Upper lobe of left lung (tissue), 6 donors: ENCODE measurements at regions not wholly inside any gene's neighbourhood (a gene's known extent, or its start where the extent isn't known, plus 50 kb on each side); places are given as distances from the start of the nearest gene placed in this dataset.
"Not testable (repeated sequence)": the region's sequence is repeated elsewhere in the genome, so short reads cannot be mapped to it uniquely, and the experiment has no call there.

ENCODE experiments used
- ATAC-seq, 2 donors: fragments of 200-7000 bp; cut with Tn5 transposase; one replicate each; pipeline ENCODE4 v1.9.1; 2022; ENCODE audit warnings: mild to moderate bottlenecking in 2 of 2, moderate library complexity in 2 of 2; ENCODE audit not compliant: low FRiP score in 2 of 2
- DNase-seq, 2 donors: peaks; one replicate each; pipeline ENCODE4 v3.0.0-alpha.2; 2019 to 2020
- H3K27ac ChIP-seq, 4 donors: fragments of 200-600 bp; sonication (generic); one replicate each; pipeline ENCODE4 v1.5.1; 2016 to 2019
- H3K27me3 ChIP-seq, 4 donors: fragments of 200-600 bp; sonication (generic); one replicate each; pipeline ENCODE4 v1.5.1; 2017 to 2019
- H3K36me3 ChIP-seq, 4 donors: fragments of 200-600 bp; sonication (generic); one replicate each; pipeline ENCODE4 v1.5.1; 2016 to 2019
- H3K4me1 ChIP-seq, 4 donors: fragments of 200-600 bp; sonication (generic); one replicate each; pipeline ENCODE4 v1.5.1; 2018 to 2019
- H3K4me3 ChIP-seq, 4 donors: fragments of 200-600 bp; sonication (generic); one replicate each; pipeline ENCODE4 v1.5.1; 2017 to 2019; ENCODE audit warnings: mild to moderate bottlenecking in 2 of 4, moderate library complexity in 1 of 4
- H3K9me3 ChIP-seq, 4 donors: fragments of 200-600 bp; sonication (generic); one replicate each; pipeline ENCODE4 v1.5.1; 2018 to 2019
- EP300 ChIP-seq, 4 donors: sonication (generic); formaldehyde crosslinking; IDR thresholded peaks; one replicate each; pipeline ENCODE4 v1.5.1; 2017; ENCODE audit warnings: antibody characterized with exemption in 4 of 4, control low read depth in 2 of 4
- POLR2A ChIP-seq, 4 donors: fragments of 450-650 bp; IDR thresholded peaks; one replicate each; pipeline ENCODE4 v1.5.1; 2016 to 2017; ENCODE audit warnings: antibody characterized with exemption in 4 of 4, mild to moderate bottlenecking in 2 of 4
- POLR2AphosphoS5 ChIP-seq, 2 donors: sonication (generic); formaldehyde crosslinking; IDR thresholded peaks; one replicate each; pipeline ENCODE4 v1.5.1; 2017; ENCODE audit warnings: antibody characterized with exemption in 2 of 2
- WGBS, 2 donors: methylation state at CpG; one replicate each; pipeline ENCODE4 v1.1.5; 2017 to 2018; 5-methylcytosine and 5-hydroxymethylcytosine counted together
- TF ChIP-seq, protein P1 (sequence below), 6 experiments: fragments of 450-650 bp in 4 of 6; fragments of 200-600 bp in 2 of 6; sonication (generic) in 2 of 6; IDR thresholded peaks; one replicate each; pipeline ENCODE4 v1.5.1; 2016 to 2019; ENCODE audit warnings: antibody characterized with exemption in 6 of 6
- donor health status: DM: no; HTN: no; CAD: no; lungs with moderate emphysema.
- donor health status: DM: no; HTN: yes; CAD: no; lungs with severe emphysema.

- 74 to 79% methylated on average over 2 of the region's 2 CpGs for WGBS, 2 donors
- ATAC-seq (no peak), DNase-seq (no peak)
- H3K36me3 ChIP-seq: no peaks in the 10 kb centered on the region
- H3K27ac ChIP-seq: no peak overlapping the region
- TF ChIP-seq EP300 (IDR thresholded peaks at IDR 0.05): no peak
- TF ChIP-seq, protein P1, sequence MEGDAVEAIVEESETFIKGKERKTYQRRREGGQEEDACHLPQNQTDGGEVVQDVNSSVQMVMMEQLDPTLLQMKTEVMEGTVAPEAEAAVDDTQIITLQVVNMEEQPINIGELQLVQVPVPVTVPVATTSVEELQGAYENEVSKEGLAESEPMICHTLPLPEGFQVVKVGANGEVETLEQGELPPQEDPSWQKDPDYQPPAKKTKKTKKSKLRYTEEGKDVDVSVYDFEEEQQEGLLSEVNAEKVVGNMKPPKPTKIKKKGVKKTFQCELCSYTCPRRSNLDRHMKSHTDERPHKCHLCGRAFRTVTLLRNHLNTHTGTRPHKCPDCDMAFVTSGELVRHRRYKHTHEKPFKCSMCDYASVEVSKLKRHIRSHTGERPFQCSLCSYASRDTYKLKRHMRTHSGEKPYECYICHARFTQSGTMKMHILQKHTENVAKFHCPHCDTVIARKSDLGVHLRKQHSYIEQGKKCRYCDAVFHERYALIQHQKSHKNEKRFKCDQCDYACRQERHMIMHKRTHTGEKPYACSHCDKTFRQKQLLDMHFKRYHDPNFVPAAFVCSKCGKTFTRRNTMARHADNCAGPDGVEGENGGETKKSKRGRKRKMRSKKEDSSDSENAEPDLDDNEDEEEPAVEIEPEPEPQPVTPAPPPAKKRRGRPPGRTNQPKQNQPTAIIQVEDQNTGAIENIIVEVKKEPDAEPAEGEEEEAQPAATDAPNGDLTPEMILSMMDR (IDR thresholded peaks at IDR 0.05): no peak
- TF ChIP-seq POLR2AphosphoS5 (IDR thresholded peaks at IDR 0.05): no peak
- no peak for TF ChIP-seq POLR2A (IDR thresholded peaks at IDR 0.05)
- H3K4me1 ChIP-seq: no peaks in the 10 kb centered on the region
- no peaks in the 10 kb centered on the region for H3K27me3 ChIP-seq
- H3K4me3 ChIP-seq: no peak overlapping the region
- peaks cover 0 to 3% (median 0%) of the 10 kb centered on the region in 4 donors for H3K9me3 ChIP-seq
These were observed 1083.2 kb downstream of the SOCS6 start for GRCh38 chr18:71371951-71372605.

GRCh38 chr18:71370671-71371445 is 1082.0 kb downstream of the SOCS6 start:
- WGBS, 2 donors: 61 to 74% methylated on average over 7 of the region's 7 CpGs
- TF ChIP-seq, protein P1 (IDR thresholded peaks at IDR 0.05): no peak
- no peak for TF ChIP-seq POLR2AphosphoS5 (IDR thresholded peaks at IDR 0.05)
- TF ChIP-seq EP300 (IDR thresholded peaks at IDR 0.05): no peak
- TF ChIP-seq POLR2A (IDR thresholded peaks at IDR 0.05): no peak

DNA sequence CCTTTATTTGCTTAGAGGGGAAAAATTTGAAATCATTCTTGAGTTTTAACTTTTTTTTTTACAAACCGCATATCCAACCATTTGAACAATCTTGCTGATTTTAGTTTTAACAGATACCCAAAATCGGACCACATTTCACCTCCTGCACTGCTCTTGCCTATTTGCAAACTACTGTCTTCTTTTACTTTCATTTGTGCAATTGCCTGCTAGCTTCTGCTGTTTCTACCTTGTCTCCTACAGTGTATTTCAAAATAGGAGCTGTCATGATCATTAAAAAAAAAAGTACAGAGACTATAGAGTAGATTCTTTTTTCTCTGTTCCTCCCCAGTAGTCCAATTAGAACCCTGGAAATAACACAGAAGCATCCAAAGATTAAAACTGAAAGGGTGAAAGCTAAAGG is 1081.2 kb downstream of the SOCS6 start:
- no peak for DNase-seq
- Histone ChIP-seq H3K36me3 (no peaks in the 10 kb centered on the region), H3K9me3 (peaks cover 0 to 11% (median 2%) of the 10 kb centered on the region in 4 donors), H3K4me1 (no peaks in the 10 kb centered on the region), H3K4me3 (no peak overlapping the region), H3K27me3 (no peaks in the 10 kb centered on the region), H3K27ac (no peak overlapping the region)
- TF ChIP-seq EP300 (IDR thresholded peaks at IDR 0.05) (no peak), POLR2AphosphoS5 (IDR thresholded peaks at IDR 0.05) (no peak), POLR2A (IDR thresholded peaks at IDR 0.05) (no peak)
- TF ChIP-seq, protein P1 (IDR thresholded peaks at IDR 0.05): no peak
- 83 to 91% methylated on average over 2 of the region's 2 CpGs for WGBS, 2 donors
- ATAC-seq: no peak

More at GRCh38 chr18:71370671-71371445, 1082.0 kb downstream of the SOCS6 start:
- Histone ChIP-seq H3K27me3 (no peaks in the 10 kb centered on the region), H3K27ac (no peak overlapping the region), H3K4me3 (no peak overlapping the region), H3K9me3 (peaks cover 0 to 11% (median under 1%) of the 10 kb centered on the region in 4 donors), H3K4me1 (no peaks in the 10 kb centered on the region), H3K36me3 (no peaks in the 10 kb centered on the region)
- ATAC-seq: no peak
- no peak for DNase-seq

- H3K36me3 ChIP-seq: no peaks in the 10 kb centered on the region
- 85 to 86% methylated on average over 4 of the region's 4 CpGs for WGBS, 2 donors
- TF ChIP-seq POLR2AphosphoS5 (IDR thresholded peaks at IDR 0.05): no peak
These were observed 1073.3 kb downstream of the SOCS6 start for GRCh38 chr18:71362140-71362539.

GRCh38 chr18:71355599-71355998 is 1066.8 kb downstream of the SOCS6 start:
- not testable (repeated sequence) for H3K27me3 ChIP-seq, H3K4me1 ChIP-seq, H3K4me3 ChIP-seq, H3K36me3 ChIP-seq, DNase-seq, H3K27ac ChIP-seq, ATAC-seq, H3K9me3 ChIP-seq
- WGBS, 2 donors: 89 to 98% methylated on average over 3 of the region's 3 CpGs

More at GRCh38 chr18:71362140-71362539, 1073.3 kb downstream of the SOCS6 start:
- DNase-seq (no peak), ATAC-seq (no peak)
- H3K4me3 ChIP-seq: no peak overlapping the region
- H3K27ac ChIP-seq: no peak overlapping the region
- peaks cover 0 to 8% (median 2%) of the 10 kb centered on the region in 4 donors for H3K9me3 ChIP-seq
- no peaks in the 10 kb centered on the region for H3K27me3 ChIP-seq
- H3K4me1 ChIP-seq: no peaks in the 10 kb centered on the region
